Omental fat pad (tissue), 3 donors: ENCODE measurements at regions not wholly inside any gene's neighbourhood (a gene's known extent, or its start where the extent isn't known, plus 50 kb on each side); places are given as distances from the start of the nearest gene placed in this dataset.
"Not testable (repeated sequence)": the region's sequence is repeated elsewhere in the genome, so short reads cannot be mapped to it uniquely, and the experiment has no call there.

Experiments
- ATAC-seq: fragments of 150-250 bp; one replicate; pipeline ENCODE4 v1.9.1; 2016; ENCODE audit warnings: mild to moderate bottlenecking, moderate library complexity; ENCODE audit not compliant: low FRiP score
- DNase-seq: peaks from one replicate; pipeline ENCODE4 v3.0.0-alpha.2; 2019; ENCODE audit warnings: low spot score
- TF ChIP-seq, protein P1 (sequence below), 3 donors: fragments of 450-650 bp; IDR thresholded peaks; one replicate each; pipeline ENCODE4 v1.5.1; 2016 to 2017; ENCODE audit warnings: antibody characterized with exemption in 3 of 3, mild to moderate bottlenecking in 3 of 3, moderate library complexity in 2 of 3

DNA sequence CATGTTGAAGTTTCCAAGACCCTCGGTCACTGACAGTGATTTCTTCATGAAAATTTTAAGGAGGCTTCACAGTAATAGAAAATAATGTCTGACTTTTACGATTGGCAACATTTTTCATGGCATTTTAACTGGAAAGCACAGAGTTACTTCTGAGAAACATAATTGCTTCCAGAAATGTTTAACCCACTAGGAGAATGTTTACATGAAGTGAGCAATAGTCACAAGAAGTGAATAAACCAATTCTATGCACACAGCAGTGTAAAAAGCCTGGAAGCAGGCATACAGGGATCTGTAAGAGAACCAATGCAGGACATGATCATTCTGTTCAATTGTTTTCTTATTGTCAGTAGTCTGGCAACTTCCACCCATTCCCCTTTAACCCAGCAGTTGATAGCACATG is 316.2 kb upstream of the CXADR start:
- ATAC-seq (no peak), DNase-seq (no peak)
- TF ChIP-seq, protein P1, sequence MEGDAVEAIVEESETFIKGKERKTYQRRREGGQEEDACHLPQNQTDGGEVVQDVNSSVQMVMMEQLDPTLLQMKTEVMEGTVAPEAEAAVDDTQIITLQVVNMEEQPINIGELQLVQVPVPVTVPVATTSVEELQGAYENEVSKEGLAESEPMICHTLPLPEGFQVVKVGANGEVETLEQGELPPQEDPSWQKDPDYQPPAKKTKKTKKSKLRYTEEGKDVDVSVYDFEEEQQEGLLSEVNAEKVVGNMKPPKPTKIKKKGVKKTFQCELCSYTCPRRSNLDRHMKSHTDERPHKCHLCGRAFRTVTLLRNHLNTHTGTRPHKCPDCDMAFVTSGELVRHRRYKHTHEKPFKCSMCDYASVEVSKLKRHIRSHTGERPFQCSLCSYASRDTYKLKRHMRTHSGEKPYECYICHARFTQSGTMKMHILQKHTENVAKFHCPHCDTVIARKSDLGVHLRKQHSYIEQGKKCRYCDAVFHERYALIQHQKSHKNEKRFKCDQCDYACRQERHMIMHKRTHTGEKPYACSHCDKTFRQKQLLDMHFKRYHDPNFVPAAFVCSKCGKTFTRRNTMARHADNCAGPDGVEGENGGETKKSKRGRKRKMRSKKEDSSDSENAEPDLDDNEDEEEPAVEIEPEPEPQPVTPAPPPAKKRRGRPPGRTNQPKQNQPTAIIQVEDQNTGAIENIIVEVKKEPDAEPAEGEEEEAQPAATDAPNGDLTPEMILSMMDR (IDR thresholded peaks at IDR 0.05): no peak

- no peak for DNase-seq
- TF ChIP-seq, protein P1 (IDR thresholded peaks at IDR 0.05): no peak
- ATAC-seq: no peak
Measured at GRCh38 chr21:17197996-17198395, 314.8 kb upstream of the CXADR start.

- DNase-seq (no peak), ATAC-seq (no peak)
- TF ChIP-seq, protein P1 (IDR thresholded peaks at IDR 0.05): no peak
Measured at GRCh38 chr21:17200250-17200649, 312.6 kb upstream of the CXADR start.

GRCh38 chr21:17201741-17202260 is 311.0 kb upstream of the CXADR start:
- no peak for DNase-seq
- TF ChIP-seq, protein P1 (IDR thresholded peaks at IDR 0.05): no peak
- ATAC-seq: no peak

DNA sequence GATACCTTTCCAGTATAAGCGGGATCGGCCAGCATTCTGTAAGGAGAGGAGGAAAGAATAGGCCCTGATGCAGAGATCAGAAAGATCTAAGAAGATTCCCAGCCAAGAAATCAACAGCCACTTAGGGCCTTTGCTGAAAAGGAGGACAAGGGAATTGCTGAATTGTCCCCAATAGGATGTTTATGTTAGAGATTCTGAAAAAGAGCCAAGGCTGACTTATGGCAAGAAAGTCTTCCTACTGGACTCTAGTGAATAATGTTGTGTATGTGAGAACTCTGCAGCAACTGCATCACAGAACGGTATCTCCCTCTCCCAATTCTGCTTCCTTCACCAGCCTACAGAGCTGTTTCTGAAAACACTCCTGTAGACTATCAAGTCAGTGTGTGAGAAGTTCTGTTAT is 298.0 kb upstream of the CXADR start:
- ATAC-seq: no peak
- no peak for DNase-seq
- TF ChIP-seq, protein P1 (IDR thresholded peaks at IDR 0.05): no peak

- not testable (repeated sequence) for ATAC-seq, DNase-seq
Measured at GRCh38 chr21:17219050-17219449, 293.8 kb upstream of the CXADR start.

GRCh38 chr21:17231124-17231523 is 281.7 kb upstream of the CXADR start:
- TF ChIP-seq, protein P1 (IDR thresholded peaks at IDR 0.05): no peak
- DNase-seq (no peak), ATAC-seq (no peak)

DNA sequence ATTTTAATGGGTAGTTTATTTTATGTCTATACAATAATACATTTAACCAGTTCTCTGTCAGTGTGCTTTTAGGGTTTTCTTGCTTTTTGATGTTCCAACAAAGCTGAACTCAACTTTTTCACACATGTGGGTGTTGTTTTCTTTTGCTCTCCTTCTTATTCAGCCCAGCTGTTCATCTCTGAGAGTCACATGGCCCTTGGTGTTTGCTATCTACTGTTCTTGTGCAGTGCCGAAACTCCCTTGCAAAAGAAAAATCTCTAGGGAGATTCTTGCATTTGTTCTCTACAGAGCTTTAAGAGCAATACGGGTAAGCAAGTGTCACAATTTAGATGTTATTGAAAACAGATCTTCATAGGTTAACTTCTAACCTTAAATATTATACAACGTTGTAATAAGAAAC is 281.1 kb upstream of the CXADR start:
- no peak for DNase-seq
- TF ChIP-seq, protein P1 (IDR thresholded peaks at IDR 0.05): no peak
- ATAC-seq: no peak
